ENCODE measurements at regions not wholly inside any gene's neighbourhood (a gene's known extent, or its start where the extent isn't known, plus 50 kb on each side); places are given as distances from the start of the nearest gene placed in this dataset.

DNA sequence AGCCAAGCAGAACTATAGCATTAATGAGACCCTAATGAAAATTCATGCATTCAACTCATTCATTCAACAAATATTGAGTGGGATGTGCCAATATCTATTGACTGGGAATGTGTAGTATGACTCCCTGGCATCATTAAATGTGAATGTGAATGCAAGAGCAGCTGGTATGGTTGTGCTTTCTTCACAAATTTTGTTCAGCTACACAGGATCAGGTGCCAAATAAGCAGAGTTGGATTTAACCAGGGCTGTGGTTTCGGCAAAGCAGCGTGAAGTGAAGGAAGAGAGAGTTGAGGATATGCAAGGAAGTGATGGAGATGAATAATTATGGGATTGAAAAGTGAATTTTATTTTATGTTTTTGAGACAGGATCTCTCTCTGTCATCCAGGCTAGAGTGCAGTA, 87.1 kb upstream of the HNF1B start (continued):
- no peak for TF ChIP-seq IRF2 (CRISPR knock-in tag; IDR thresholded peaks at IDR 0.05; ENCODE audit: borderline replicate concordance, low read depth)

DNA sequence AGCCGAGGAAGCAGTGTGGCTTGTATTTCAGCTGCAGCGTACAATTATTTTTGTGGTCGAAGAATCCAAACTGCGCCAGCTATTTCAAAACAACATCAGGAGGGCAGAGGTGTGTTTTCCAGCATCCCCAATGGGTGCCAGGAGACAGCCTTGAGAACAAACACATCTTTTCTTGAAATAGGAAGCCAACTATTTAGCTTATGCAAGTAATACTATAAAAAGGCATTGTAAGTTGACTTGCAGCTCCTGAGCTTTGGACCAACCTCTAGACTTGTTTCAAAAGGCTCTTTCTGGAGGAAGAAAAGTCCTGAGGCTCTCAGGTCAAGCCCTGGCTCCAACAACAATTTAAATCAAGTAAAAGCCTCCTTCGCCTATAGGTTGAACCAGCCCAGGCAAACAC, 86.6 kb upstream of the HNF1B start:
- Mint-ChIP-seq H3K4me1 (peaks cover 31% of the 10 kb centered on the region), H3K4me3 (no peak overlapping the region), H3K36me3 (no peaks in the 10 kb centered on the region), H3K27me3 (ENCODE audit: low read depth) (no peaks in the 10 kb centered on the region; the same call in 1 of the 2 replicates), H3K27ac (no peak overlapping the region), H3K9me3 (no peaks in the 10 kb centered on the region)
- POLR2A ChIA-PET, result no interaction called here
- DNase-seq (ENCODE audit: low spot score), result no peak
- no peak for ATAC-seq
- CTCF ChIA-PET, result interaction anchor here (1.2 to 2.3 kb wide), 3 partner anchors 13 to 61 kb away, joined by 3 to 12 read pairs (median 10); no protein-coding TSS in a partner anchor
- no peak for TF ChIP-seq OVOL2 (CRISPR knock-in tag; IDR thresholded peaks at IDR 0.05; ENCODE audit: borderline replicate concordance)
- TF ChIP-seq ELF4 (CRISPR knock-in tag; IDR thresholded peaks at IDR 0.05; ENCODE audit: low read depth), result no peak
- no peak for TF ChIP-seq NFYB (CRISPR knock-in tag; conservative IDR thresholded peaks at IDR 0.05; ENCODE audit: low read depth)
- TF ChIP-seq CBFB (CRISPR knock-in tag; IDR thresholded peaks at IDR 0.05; ENCODE audit: low read depth), result no peak
- TF ChIP-seq, protein P1, sequence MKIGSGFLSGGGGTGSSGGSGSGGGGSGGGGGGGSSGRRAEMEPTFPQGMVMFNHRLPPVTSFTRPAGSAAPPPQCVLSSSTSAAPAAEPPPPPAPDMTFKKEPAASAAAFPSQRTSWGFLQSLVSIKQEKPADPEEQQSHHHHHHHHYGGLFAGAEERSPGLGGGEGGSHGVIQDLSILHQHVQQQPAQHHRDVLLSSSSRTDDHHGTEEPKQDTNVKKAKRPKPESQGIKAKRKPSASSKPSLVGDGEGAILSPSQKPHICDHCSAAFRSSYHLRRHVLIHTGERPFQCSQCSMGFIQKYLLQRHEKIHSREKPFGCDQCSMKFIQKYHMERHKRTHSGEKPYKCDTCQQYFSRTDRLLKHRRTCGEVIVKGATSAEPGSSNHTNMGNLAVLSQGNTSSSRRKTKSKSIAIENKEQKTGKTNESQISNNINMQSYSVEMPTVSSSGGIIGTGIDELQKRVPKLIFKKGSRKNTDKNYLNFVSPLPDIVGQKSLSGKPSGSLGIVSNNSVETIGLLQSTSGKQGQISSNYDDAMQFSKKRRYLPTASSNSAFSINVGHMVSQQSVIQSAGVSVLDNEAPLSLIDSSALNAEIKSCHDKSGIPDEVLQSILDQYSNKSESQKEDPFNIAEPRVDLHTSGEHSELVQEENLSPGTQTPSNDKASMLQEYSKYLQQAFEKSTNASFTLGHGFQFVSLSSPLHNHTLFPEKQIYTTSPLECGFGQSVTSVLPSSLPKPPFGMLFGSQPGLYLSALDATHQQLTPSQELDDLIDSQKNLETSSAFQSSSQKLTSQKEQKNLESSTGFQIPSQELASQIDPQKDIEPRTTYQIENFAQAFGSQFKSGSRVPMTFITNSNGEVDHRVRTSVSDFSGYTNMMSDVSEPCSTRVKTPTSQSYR (CRISPR knock-in tag; IDR thresholded peaks at IDR 0.05), result no peak
- TF ChIP-seq JUN (CRISPR knock-in tag; IDR thresholded peaks at IDR 0.05), result no peak
- TF ChIP-seq MYBL2 (CRISPR knock-in tag; IDR thresholded peaks at IDR 0.05), result no peak
- no peak for TF ChIP-seq FOXP1 (CRISPR knock-in tag; IDR thresholded peaks at IDR 0.05; ENCODE audit: borderline replicate concordance)
- TF ChIP-seq HMGA2 (CRISPR knock-in tag; IDR thresholded peaks at IDR 0.05), result no peak
- TF ChIP-seq, protein P2, sequence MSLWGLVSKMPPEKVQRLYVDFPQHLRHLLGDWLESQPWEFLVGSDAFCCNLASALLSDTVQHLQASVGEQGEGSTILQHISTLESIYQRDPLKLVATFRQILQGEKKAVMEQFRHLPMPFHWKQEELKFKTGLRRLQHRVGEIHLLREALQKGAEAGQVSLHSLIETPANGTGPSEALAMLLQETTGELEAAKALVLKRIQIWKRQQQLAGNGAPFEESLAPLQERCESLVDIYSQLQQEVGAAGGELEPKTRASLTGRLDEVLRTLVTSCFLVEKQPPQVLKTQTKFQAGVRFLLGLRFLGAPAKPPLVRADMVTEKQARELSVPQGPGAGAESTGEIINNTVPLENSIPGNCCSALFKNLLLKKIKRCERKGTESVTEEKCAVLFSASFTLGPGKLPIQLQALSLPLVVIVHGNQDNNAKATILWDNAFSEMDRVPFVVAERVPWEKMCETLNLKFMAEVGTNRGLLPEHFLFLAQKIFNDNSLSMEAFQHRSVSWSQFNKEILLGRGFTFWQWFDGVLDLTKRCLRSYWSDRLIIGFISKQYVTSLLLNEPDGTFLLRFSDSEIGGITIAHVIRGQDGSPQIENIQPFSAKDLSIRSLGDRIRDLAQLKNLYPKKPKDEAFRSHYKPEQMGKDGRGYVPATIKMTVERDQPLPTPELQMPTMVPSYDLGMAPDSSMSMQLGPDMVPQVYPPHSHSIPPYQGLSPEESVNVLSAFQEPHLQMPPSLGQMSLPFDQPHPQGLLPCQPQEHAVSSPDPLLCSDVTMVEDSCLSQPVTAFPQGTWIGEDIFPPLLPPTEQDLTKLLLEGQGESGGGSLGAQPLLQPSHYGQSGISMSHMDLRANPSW (CRISPR knock-in tag; conservative IDR thresholded peaks at IDR 0.05; ENCODE audit: low read depth), result no peak
- TF ChIP-seq, protein P3, sequence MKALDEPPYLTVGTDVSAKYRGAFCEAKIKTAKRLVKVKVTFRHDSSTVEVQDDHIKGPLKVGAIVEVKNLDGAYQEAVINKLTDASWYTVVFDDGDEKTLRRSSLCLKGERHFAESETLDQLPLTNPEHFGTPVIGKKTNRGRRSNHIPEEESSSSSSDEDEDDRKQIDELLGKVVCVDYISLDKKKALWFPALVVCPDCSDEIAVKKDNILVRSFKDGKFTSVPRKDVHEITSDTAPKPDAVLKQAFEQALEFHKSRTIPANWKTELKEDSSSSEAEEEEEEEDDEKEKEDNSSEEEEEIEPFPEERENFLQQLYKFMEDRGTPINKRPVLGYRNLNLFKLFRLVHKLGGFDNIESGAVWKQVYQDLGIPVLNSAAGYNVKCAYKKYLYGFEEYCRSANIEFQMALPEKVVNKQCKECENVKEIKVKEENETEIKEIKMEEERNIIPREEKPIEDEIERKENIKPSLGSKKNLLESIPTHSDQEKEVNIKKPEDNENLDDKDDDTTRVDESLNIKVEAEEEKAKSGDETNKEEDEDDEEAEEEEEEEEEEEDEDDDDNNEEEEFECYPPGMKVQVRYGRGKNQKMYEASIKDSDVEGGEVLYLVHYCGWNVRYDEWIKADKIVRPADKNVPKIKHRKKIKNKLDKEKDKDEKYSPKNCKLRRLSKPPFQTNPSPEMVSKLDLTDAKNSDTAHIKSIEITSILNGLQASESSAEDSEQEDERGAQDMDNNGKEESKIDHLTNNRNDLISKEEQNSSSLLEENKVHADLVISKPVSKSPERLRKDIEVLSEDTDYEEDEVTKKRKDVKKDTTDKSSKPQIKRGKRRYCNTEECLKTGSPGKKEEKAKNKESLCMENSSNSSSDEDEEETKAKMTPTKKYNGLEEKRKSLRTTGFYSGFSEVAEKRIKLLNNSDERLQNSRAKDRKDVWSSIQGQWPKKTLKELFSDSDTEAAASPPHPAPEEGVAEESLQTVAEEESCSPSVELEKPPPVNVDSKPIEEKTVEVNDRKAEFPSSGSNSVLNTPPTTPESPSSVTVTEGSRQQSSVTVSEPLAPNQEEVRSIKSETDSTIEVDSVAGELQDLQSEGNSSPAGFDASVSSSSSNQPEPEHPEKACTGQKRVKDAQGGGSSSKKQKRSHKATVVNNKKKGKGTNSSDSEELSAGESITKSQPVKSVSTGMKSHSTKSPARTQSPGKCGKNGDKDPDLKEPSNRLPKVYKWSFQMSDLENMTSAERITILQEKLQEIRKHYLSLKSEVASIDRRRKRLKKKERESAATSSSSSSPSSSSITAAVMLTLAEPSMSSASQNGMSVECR (CRISPR knock-in tag; IDR thresholded peaks at IDR 0.05; ENCODE audit: borderline replicate concordance), result no peak
- TF ChIP-seq, protein P4, sequence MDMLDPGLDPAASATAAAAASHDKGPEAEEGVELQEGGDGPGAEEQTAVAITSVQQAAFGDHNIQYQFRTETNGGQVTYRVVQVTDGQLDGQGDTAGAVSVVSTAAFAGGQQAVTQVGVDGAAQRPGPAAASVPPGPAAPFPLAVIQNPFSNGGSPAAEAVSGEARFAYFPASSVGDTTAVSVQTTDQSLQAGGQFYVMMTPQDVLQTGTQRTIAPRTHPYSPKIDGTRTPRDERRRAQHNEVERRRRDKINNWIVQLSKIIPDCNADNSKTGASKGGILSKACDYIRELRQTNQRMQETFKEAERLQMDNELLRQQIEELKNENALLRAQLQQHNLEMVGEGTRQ (CRISPR knock-in tag; IDR thresholded peaks at IDR 0.05), result no peak
- no peak for TF ChIP-seq TEAD1 (CRISPR knock-in tag; IDR thresholded peaks at IDR 0.05)
- TF ChIP-seq ATF1 (CRISPR knock-in tag; IDR thresholded peaks at IDR 0.05), result no peak
- no peak for TF ChIP-seq NFATC4 (CRISPR knock-in tag; IDR thresholded peaks at IDR 0.05)
- TF ChIP-seq, protein P5, sequence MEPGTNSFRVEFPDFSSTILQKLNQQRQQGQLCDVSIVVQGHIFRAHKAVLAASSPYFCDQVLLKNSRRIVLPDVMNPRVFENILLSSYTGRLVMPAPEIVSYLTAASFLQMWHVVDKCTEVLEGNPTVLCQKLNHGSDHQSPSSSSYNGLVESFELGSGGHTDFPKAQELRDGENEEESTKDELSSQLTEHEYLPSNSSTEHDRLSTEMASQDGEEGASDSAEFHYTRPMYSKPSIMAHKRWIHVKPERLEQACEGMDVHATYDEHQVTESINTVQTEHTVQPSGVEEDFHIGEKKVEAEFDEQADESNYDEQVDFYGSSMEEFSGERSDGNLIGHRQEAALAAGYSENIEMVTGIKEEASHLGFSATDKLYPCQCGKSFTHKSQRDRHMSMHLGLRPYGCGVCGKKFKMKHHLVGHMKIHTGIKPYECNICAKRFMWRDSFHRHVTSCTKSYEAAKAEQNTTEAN (CRISPR knock-in tag; IDR thresholded peaks at IDR 0.05), result no peak
- no peak for TF ChIP-seq KAT7 (CRISPR knock-in tag; IDR thresholded peaks at IDR 0.05; ENCODE audit: borderline replicate concordance)
- TF ChIP-seq, protein P6, sequence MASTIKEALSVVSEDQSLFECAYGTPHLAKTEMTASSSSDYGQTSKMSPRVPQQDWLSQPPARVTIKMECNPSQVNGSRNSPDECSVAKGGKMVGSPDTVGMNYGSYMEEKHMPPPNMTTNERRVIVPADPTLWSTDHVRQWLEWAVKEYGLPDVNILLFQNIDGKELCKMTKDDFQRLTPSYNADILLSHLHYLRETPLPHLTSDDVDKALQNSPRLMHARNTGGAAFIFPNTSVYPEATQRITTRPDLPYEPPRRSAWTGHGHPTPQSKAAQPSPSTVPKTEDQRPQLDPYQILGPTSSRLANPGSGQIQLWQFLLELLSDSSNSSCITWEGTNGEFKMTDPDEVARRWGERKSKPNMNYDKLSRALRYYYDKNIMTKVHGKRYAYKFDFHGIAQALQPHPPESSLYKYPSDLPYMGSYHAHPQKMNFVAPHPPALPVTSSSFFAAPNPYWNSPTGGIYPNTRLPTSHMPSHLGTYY (CRISPR knock-in tag; IDR thresholded peaks at IDR 0.05), result no peak
- no peak for TF ChIP-seq NR3C1 (CRISPR knock-in tag; conservative IDR thresholded peaks at IDR 0.05; ENCODE audit: low read depth)
- no peak for TF ChIP-seq EMX1 (CRISPR knock-in tag; IDR thresholded peaks at IDR 0.05)
